ENCODE measurements at regions not wholly inside any gene's neighbourhood (a gene's known extent, or its start where the extent isn't known, plus 50 kb on each side); places are given as distances from the start of the nearest gene placed in this dataset.

- no peak for TF ChIP-seq CTCF (IDR thresholded peaks at IDR 0.05)
- DNase-seq (ENCODE audit: extremely low spot score, unreplicated experiment) = no peak
- H3K4me1 Mint-ChIP-seq (ENCODE audit: unreplicated experiment) = peaks cover 15% of the 10 kb centered on the region
- no peak overlapping the region for H3K27ac Mint-ChIP-seq (ENCODE audit: unreplicated experiment)
- no peak overlapping the region for H3K4me3 Mint-ChIP-seq (ENCODE audit: unreplicated experiment)
- no peaks in the 10 kb centered on the region for H3K36me3 Mint-ChIP-seq (ENCODE audit: unreplicated experiment)
- H3K27me3 Mint-ChIP-seq (ENCODE audit: unreplicated experiment) = no peaks in the 10 kb centered on the region
- H3K9me3 Mint-ChIP-seq (ENCODE audit: unreplicated experiment) = no peaks in the 10 kb centered on the region
Measured at GRCh38 chr1:172954476-172955150, 96.1 kb downstream of the TNFSF18 start.

- no peaks in the 10 kb centered on the region for H3K27me3 Mint-ChIP-seq (ENCODE audit: unreplicated experiment)
- H3K4me3 Mint-ChIP-seq (ENCODE audit: unreplicated experiment) = no peak overlapping the region
- H3K4me1 Mint-ChIP-seq (ENCODE audit: unreplicated experiment) = peaks cover 15% of the 10 kb centered on the region
- no peak overlapping the region for H3K27ac Mint-ChIP-seq (ENCODE audit: unreplicated experiment)
- no peak for DNase-seq (ENCODE audit: extremely low spot score, unreplicated experiment)
- no peaks in the 10 kb centered on the region for H3K36me3 Mint-ChIP-seq (ENCODE audit: unreplicated experiment)
- no peak for TF ChIP-seq CTCF (IDR thresholded peaks at IDR 0.05)
- no peaks in the 10 kb centered on the region for H3K9me3 Mint-ChIP-seq (ENCODE audit: unreplicated experiment)
Measured at GRCh38 chr1:172955161-172955815, 95.5 kb downstream of the TNFSF18 start.

GRCh38 chr1:172956871-172957270 is 93.9 kb downstream of the TNFSF18 start:
- TF ChIP-seq CTCF (IDR thresholded peaks at IDR 0.05) = no peak
- Mint-ChIP-seq H3K9me3 (ENCODE audit: unreplicated experiment) (peaks cover 2% of the 10 kb centered on the region), H3K4me1 (ENCODE audit: unreplicated experiment) (peaks cover 13% of the 10 kb centered on the region), H3K27me3 (ENCODE audit: unreplicated experiment) (no peaks in the 10 kb centered on the region), H3K36me3 (ENCODE audit: unreplicated experiment) (no peaks in the 10 kb centered on the region), H3K4me3 (ENCODE audit: unreplicated experiment) (no peak overlapping the region), H3K27ac (ENCODE audit: unreplicated experiment) (no peak overlapping the region)
- DNase-seq (ENCODE audit: extremely low spot score, unreplicated experiment) = no peak

- H3K4me1 Mint-ChIP-seq (ENCODE audit: unreplicated experiment) = peaks cover 13% of the 10 kb centered on the region
- H3K36me3 Mint-ChIP-seq (ENCODE audit: unreplicated experiment) = peaks cover 3% of the 10 kb centered on the region
- H3K27me3 Mint-ChIP-seq (ENCODE audit: unreplicated experiment) = no peaks in the 10 kb centered on the region
- DNase-seq (ENCODE audit: extremely low spot score, unreplicated experiment) = no peak
- H3K9me3 Mint-ChIP-seq (ENCODE audit: unreplicated experiment) = peaks cover 6% of the 10 kb centered on the region
- H3K4me3 Mint-ChIP-seq (ENCODE audit: unreplicated experiment) = no peak overlapping the region
- no peak overlapping the region for H3K27ac Mint-ChIP-seq (ENCODE audit: unreplicated experiment)
- no peak for TF ChIP-seq CTCF (IDR thresholded peaks at IDR 0.05)
Measured at GRCh38 chr1:172957491-172957890, 93.2 kb downstream of the TNFSF18 start.

GRCh38 chr1:172959571-172959970 is 91.2 kb downstream of the TNFSF18 start:
- DNase-seq (ENCODE audit: extremely low spot score, unreplicated experiment) = no peak
- Mint-ChIP-seq H3K4me3 (ENCODE audit: unreplicated experiment) (no peak overlapping the region), H3K36me3 (ENCODE audit: unreplicated experiment) (peaks cover 3% of the 10 kb centered on the region), H3K9me3 (ENCODE audit: unreplicated experiment) (peaks cover 11% of the 10 kb centered on the region), H3K27ac (ENCODE audit: unreplicated experiment) (no peak overlapping the region), H3K27me3 (ENCODE audit: unreplicated experiment) (no peaks in the 10 kb centered on the region), H3K4me1 (ENCODE audit: unreplicated experiment) (peaks cover 13% of the 10 kb centered on the region)
- no peak for TF ChIP-seq CTCF (IDR thresholded peaks at IDR 0.05)
